SIG-M5 treated with dmso at 0.1 percent for 504 hours (cell line): ENCODE measurements at regions not wholly inside any gene's neighbourhood (a gene's known extent, or its start where the extent isn't known, plus 50 kb on each side); places are given as distances from the start of the nearest gene placed in this dataset.

ENCODE experiments used
- DNase-seq: peaks from one replicate; lab custom pipeline; 2025; ENCODE audit not compliant: unreplicated experiment; lab: John Stamatoyannopoulos, UW

GRCh38 chr10:28952523-28952922, 275.2 kb downstream of the BAMBI start:
- DNase-seq: no peak

DNA sequence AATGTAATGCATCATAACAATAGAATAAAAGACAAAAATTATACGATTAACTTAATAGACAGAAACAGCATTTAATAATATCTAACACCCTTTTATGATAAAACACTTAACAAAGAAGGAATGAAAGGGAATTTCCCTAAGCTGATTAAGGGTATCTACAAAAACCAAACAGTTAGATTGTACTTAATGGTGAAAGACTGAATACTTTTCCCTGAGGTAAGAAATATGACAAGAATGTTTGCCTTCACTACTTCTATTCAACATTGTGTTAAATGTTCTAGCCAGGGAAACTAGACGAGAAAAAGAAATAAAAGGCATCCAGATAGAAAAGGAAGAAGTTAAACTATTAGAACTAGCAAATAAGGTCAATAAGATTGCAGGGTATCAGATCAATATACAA, 276.9 kb downstream of the BAMBI start:
- no peak for DNase-seq

GRCh38 chr10:28958468-28958867, 281.1 kb downstream of the BAMBI start:
- DNase-seq: no peak

GRCh38 chr10:28959850-28960501, 282.7 kb downstream of the BAMBI start:
- DNase-seq: no peak

DNA sequence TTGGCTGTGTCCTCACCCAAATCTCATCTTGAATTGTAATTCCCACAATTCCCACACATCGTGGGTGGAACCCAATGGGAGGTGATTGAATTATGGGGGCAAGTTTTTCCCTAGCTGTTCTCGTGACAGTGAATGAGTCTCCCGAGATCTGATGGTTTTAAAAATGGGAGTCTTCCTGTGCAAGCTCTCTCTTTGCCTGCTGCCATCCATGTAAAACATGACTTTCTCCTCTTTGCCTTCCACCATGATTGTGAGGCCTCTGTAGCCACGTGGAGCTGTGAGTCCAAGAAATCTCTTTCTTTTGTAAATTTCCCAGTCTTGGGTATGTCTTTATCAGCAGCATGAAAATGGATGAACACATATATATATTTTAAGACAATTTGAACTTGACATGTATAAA, 285.4 kb downstream of the BAMBI start:
- DNase-seq: no peak

DNA sequence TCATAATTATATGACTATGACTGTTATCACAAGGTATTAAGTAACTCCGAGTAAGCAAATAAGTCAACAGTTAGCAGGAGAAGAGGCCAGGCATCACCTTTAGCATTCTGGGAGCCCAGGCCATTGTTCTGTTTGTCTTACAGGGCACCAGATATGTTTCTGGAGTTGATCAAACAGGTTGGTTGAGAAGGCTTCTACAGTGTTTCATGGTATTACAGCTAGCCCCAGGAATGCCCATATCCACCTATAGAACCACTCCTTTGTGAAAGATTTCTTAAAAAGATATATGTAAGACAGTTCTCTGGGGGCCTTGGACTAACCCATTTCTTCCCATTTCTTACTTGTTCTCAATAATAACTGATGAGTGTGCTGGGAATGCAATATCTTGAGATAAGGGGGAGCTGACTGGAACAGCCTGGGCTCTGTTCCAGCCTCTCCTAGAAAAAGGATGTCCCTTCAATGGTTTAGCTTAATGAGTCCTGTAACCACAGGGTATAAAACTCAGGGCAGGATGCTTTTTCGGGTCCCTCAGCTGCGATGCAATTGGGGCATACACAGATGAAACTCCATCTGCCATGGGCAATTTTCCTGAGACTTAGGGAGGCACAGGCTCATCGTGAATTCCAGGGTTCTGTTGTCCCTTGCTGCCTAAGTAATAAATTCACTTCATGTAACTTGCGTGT, 286.4 kb downstream of the BAMBI start:
- no peak for DNase-seq

GRCh38 chr10:28965937-28966336, 288.6 kb downstream of the BAMBI start:
- no peak for DNase-seq

DNA sequence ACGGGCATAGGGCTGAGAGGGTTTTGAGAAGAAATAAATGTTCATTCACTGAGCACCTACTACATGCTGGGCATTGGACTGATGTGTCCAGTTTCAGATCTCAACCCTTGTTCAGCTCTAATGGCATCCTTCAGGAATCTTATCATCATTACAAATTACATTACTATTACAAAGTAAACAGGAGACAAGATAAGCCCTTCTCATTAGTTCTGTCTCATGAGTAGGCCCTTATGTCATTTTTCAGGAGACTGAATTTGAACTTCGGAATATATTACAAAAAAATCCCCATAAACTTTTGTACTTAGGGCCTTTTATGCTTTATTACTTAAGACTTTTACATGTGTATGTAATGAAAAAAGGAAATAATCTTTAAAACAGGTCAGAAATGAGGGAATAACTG, 289.7 kb downstream of the BAMBI start:
- DNase-seq: no peak

DNA sequence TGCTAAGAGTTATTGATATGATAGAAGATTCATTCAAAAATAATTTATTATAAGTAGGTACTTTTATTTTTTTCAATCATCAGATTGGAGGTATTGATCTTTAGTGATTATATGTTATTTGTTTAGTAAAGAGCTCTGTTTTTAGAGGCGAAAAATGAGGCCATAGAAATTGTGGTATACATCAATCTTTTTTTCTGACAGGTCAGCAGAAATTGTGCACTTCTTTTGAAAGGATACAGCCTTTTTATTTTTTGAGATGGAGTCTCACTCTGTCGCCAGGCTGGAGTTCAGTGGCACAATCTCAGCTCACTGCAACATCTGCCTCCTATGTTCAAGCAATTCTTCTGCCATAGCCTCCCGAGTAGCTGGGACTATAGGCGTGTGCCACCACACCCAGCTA, 292.1 kb downstream of the BAMBI start:
- no peak for DNase-seq

- no peak for DNase-seq
Observed at GRCh38 chr10:28970231-28970630, 292.9 kb downstream of the BAMBI start.

DNA sequence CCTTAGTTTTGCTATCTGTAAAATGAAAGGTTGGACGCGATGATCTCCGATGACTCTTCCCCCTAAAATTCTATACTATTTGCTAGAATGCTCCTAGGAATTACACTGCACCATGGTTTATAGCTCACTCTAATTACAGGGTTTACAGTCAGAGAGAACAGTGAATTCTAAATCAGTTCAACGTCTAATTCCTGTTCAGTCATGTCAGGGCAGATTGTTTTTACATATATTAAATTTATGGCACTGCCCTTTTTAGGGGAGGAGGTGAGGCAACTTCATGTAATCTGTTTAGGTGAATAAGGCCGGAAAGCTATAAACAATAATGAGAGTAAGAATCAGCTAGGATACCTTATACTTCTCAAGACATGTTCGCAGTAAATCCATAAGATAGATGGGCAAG, 293.9 kb downstream of the BAMBI start:
- DNase-seq: no peak

GRCh38 chr10:28971764-28972163, 294.4 kb downstream of the BAMBI start:
- DNase-seq: no peak

DNA sequence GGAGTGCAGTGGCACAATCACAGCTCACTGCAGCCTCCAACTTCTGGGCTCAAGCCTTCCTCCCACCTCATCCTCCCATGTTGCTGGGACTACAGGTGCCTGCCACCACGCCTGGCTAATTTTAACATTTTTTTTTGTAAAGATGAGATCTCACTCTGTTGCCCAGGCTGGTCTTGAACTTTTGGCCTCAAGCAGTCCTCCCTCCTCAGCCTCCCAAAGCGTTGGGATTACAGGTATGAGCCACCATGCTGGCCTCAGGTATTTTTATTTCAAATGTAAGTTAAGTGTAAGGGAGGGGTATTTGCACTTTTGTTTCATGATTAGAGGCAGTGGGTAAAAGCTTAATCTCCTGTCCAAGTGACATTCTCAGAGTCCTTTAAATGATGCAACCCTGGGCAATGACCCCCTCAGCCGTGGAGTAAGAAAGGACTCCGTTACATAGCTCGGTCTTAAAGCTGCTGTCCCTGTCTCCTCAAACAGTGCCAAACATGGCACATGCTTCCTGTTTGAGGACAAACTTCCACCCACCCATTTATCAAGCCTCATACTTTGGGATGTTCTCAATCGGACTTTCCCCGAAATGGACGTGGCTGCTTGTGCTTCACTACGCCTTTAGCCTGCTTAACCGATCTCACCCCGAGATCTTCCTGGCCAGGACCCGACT, 296.1 kb downstream of the BAMBI start:
- no peak for DNase-seq

GRCh38 chr10:28975891-28976531, 298.7 kb downstream of the BAMBI start:
- peak; percentile 2 for DNase-seq

DNA sequence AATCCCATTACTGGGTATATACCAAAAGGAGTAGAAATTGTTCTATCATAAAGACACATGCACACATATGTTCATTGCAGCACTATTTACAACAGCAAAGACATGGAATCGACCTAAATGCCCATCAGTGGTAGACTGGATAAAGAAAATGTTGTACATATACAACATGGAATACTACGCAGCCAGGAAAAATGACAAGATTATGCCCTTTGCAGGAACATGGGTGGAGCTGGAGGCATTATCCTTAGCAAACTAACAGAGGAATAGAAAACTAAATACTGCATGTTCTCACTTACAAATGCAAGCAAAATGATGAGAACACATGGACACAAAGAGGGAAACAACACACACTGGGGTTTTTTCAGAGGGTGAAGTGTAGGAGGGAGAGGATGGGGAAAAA, 300.2 kb downstream of the BAMBI start:
- no peak for DNase-seq

GRCh38 chr10:28980264-28980663, 302.9 kb downstream of the BAMBI start:
- no peak for DNase-seq

DNA sequence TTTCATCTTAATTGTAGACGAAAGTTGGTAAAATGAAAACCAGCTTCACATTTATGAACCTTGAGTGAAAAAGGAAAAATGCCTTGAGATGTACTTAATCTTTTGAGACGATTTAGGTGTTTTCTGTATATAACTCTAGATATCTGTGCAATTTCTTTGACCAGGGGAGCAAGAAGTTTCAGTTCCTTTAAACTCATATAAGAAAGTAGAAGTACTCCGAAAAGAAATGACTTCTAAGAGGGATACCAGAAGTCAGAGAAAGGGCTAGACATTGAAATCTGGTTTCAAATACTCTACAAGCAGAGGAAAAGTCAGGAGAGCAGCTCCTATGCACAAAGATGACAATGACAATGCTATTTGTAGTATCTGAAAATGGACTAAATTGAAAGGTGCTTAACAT, 303.7 kb downstream of the BAMBI start:
- DNase-seq: peak; percentile 28

GRCh38 chr10:28982974-28983373, 305.7 kb downstream of the BAMBI start:
- DNase-seq: no peak

- no peak for DNase-seq
Observed at GRCh38 chr10:28983799-28984198, 305.1 kb upstream of the LYZL1 start.

GRCh38 chr10:28984431-28984830, 304.4 kb upstream of the LYZL1 start:
- DNase-seq: peak; percentile 85

GRCh38 chr10:28985137-28985885, 303.6 kb upstream of the LYZL1 start:
- no peak for DNase-seq
